ENCODE measurements at regions not wholly inside any gene's neighbourhood (a gene's known extent, or its start where the extent isn't known, plus 50 kb on each side); places are given as distances from the start of the nearest gene placed in this dataset.
A peak's percentile ranks its signal among the peaks of the same experiment; 100 is the strongest.

DNA sequence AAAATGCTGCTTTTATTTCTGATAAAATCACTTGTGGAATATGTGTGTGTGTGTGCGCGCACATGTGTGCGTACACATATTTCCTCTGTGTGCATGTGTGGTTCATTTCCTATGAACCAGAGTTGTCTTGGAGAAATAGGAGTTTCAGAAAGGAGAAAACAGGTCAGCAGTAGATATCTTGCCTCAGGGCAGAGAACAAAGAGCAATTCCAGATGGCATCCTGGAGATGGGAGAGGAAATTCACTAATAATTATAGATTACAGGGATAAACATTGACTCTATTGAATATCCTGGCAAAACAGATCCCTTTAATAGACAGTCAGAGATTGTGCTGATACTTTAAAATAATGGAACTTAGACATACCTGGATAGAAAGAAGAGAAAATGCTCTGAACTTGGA is 298.0 kb downstream of the TRIB2 start:
- DNase-seq (ENCODE audit: low read depth): no peak

DNA sequence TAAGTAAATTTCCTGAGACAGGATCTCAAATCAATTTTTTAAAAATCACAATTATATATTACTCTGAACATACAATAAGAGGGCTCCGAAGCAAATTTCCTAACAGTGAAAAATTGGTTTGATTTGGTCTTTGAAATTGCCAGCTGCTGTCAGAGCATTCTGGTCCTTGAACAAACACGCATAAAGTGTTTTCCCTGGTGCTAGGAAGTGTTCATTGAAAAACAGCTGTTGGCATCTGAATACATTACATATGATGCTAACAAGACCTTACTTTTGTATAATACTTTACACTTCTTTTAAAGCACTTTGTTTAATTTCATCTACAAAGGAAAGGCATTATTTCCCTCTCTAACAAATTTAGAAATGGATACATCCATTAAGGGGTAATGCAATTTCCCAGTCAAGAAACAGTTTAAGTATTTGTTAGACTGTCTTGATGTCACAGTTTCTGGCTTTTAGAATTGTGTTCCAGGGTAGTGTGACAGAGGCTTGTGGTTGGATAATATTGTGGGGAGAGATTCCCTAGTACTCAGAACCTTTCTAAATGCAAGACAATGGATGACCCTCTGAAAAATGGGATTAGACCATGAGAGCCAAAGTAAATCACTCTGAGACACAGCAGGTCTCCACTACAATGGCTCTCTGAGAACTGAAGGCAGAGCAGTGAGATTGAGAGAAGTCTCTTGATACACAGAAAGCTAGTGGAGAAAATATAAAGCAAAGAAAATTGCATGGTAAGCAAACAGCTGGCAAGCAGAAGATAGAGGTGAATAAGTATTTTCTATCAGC is 299.0 kb downstream of the TRIB2 start:
- DNase-seq (ENCODE audit: low read depth): no peak

DNA sequence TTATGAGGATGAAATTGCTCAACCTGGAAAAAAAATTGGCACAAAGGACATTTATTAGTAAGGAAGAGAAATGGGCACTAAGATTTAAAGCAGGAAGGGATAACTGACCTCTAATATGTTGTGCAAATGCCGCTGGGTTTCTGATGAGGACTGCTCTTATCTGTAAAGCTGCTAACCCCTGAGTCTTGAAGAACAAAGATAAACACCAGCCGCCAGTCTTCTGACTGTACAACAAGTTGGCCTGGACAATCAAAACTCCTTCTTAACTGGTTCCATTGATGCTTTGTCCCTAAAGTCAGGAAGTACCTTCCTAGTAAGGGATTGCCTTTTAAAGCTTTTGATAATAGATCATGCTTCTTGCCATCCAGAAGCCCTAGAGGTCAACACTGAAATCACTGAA is 301.8 kb downstream of the TRIB2 start:
- no peak for DNase-seq (ENCODE audit: low read depth)

DNA sequence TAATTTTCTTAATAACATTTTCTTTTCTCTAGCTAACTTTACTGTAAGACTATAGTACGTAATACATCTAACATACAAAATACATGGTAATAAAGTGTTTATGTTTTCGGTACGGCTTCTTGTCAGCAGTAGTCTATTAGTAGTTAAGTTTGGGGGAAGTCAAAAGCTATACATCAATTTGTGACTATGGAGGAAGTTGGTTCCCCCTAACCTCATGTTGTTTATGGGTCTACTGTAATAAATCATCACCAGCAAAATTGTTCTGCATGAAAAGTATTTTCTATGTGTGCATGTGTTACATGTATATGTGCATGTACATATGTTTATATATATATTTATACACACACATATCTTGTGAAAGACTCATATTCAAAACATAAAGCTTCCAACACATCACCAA is 303.0 kb downstream of the TRIB2 start:
- DNase-seq (ENCODE audit: low read depth): no peak

DNA sequence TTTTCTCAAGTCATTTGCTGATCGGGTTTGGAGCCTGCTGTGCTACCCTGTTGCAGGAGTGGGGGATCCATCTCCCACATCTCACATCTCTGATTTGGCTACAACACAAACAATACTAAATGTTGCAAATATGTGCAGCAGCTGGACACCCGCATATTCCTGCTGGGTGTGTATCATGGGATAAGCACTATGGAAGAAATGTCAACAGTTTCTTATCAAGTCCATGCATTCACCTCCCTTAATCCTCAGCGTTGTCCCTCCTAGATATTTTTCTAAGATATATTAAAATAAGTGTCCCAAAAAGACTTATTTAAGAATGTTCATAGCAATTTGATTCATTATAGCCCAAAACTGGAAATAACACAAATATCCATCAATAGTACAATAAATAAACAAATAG is 303.7 kb downstream of the TRIB2 start:
- DNase-seq (ENCODE audit: low read depth): no peak

DNA sequence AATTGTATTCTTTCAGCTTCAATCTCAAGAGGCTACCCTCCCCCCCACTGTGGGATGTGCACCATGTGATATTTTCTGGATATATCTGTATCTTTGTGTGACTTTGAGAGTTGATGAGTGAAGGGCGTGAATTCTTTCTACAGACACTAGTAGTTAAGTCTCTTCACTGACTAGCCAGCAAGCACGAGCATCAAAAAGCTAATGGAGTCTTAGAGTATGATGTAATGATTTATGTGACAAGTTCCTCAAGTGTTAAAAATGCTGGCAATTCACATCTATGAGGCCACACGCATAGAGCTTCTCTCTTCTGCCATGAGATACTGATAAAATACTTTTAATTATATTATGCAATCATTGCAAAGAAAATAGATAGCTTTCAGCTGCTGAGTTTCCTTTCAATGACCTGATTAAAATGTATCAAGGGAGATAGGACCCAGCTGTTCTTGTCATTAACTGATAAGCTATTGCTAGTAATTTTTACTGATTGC is 304.8 kb downstream of the TRIB2 start:
- no peak for DNase-seq (ENCODE audit: low read depth)

DNA sequence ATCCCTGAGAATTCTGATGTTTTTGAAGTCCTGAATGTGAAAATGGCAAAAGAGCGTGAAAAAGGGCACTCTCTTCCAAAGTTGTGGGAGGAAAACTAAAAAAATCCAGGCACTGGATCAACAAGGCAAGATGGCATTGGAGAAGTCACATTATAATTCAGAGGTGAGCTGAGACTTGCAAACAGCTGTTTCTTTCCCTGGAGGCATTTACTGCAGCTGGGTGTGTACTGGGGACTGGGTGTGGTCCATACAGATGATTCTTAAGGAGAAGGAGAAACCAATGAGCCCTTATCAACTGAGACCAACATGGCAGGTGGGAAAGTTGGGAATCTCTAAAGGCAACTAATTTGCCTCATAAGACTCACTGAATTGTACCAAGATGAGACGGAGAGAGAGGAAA is 313.9 kb downstream of the TRIB2 start:
- no peak for DNase-seq (ENCODE audit: low read depth)

DNA sequence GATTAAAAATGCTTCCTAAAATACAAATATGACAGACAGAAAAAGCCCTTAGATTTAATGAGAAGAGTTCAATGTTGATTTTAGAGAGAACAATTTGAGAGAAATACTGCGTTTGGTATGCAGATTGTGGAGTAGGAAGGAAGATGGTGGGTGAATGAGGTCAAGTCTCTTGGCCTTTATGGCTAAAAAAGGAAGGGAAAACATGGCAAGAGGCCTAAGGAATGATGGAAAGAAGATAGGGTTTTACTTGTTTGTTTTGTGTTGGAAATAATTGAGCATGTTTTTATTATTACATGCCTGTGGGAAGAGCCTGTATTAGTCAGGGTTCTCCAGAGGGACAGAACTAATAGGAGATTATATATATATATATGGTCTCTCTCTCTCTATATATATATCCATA is 318.1 kb downstream of the TRIB2 start:
- no peak for DNase-seq (ENCODE audit: low read depth)

DNA sequence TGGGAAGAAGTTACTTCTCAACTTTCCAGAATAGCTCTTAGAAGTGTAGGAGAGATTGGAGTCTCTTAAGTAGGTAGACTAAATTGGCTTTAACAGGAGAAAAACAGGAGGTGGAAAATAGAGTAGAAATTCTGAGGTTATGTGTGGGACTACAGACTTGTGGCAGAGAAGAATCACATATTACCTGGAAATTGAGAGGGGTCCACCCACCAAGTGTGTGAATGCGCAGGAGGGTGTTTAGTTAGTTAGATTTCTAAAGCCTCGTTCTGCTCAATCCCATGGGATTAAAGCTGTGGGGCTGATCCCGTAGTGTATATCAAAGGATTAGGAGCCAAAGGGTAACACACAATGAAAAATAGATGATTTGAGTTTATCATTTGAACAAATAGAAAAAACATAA is 319.1 kb downstream of the TRIB2 start:
- no peak for DNase-seq (ENCODE audit: low read depth)

DNA sequence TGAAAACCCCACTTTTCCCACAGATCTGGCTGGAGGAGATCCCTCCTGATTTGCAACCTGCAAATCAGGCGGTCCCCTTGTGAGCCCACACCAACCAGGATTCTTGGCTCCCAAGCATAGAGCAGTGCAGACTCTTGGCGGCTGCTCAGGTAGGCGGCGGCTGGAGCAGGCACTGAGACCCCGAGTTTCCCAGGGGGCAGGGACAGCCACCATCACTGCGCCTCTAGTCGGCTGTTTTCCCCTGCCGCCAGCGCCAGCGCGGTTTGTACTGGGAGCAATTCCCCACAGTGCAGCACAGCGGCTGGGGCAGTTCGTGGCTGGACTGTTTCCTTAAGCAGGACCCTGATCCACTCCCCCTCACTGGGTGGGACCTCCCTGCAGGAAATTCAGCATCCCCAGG is 323.3 kb downstream of the TRIB2 start:
- DNase-seq (ENCODE audit: low read depth): no peak

DNA sequence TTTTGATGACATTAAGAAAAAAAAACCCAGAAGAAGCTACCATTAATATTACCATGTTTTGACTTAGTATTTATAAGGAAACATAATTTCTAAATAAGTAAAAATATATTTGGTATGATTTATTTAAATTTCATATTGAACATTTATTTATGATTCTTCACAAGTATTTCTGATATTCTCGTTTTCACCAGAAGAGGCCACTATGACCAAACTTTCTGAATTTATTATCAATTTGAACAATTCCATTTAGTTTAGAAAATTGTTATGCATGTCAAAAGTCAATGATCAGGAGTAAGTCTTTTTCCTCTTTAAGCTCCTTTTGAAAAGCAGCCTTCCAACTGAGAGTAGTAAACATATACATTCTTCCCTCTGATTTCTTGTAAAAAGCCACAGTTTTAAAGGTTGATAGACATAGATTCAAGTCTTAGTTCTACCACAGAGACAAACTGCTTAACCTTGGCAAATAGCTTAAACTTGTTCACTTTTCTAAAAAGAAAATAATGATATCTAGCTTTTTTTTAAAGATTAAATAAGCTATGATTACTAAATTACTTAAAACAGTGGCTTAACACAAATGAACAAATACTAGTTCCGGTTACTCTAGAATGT is 329.9 kb downstream of the TRIB2 start:
- no peak for DNase-seq (ENCODE audit: low read depth)

DNA sequence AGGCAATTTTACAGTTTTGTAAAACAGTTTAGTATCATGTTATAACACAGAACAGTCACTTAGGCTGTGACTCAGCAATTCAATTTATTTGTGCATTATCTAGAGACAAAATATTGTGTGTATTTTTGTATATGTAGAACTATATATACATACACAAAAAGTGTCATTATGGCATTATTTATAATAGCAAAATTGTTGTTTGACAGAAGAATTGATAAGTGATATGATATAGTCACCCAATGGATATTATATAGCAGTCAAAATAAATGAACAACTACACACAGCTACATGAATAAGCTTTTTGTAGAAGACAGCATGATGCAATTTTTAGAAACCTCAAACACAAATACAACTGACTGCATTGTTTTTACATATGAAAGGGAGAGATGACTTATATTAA is 334.0 kb downstream of the TRIB2 start:
- no peak for DNase-seq (ENCODE audit: low read depth)

DNA sequence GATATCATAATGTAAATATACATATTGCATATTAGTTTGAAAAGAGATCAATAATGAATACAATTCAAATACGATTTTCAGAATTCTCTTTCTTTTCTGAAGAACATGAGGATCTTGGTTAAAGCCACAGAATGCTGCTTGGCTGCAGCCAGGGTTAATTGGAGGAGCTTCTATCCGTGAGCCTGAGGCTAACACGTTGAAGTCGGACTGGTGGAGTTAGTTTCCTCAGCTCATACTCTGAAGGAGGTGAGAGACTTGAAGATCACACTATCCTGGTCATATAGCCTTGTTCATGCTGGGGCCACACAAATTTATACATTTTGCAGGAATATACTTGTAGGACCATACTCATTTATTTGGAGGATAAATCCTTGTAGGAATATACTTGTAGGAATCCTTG is 335.8 kb downstream of the TRIB2 start:
- no peak for DNase-seq (ENCODE audit: low read depth)

DNA sequence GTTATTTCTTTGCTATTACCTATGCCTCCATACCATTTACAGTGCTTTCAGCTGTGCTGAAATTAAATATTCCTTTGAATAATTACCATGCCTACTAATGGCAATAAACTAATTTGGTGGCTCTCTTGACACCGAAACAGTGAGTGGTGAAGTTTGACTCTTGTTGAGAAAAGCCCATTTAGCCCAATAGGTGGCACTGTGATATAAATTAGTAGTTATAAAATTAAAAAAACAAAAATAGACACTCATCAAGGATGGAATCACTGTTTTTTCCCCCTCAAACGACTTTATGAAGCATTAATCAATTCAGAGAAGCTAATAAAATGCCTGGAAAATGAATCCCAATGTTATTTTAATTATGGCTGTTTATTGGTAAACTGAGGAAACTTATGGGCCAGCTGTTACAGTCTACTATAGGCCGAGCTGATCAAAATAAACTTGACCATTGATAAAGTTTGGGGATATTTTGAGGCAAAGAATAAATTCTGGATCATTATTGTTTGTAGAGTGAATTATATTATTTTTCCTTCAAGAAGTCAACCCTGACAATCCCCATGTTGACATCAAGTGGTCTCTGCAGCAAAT is 339.6 kb downstream of the TRIB2 start:
- no peak for DNase-seq (ENCODE audit: low read depth)

DNA sequence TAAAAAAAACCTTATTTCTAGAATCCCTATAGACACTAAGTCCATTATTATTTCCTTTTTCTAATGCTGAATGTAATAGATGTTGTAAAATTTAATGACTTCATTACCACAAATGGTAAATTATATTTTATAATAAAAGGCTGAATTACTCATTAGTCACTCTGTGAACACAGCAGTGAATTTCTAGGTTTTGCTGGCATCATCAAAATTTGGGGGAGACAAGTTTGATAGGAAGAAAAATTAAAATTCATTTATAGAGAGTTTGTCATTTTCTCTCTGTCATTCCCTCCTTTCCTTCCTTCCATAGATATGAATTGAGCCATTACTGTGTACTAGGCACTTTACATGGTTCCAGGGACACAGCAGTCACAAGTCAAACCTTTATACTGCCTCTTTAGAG is 340.9 kb downstream of the TRIB2 start:
- DNase-seq (ENCODE audit: low read depth): no peak

DNA sequence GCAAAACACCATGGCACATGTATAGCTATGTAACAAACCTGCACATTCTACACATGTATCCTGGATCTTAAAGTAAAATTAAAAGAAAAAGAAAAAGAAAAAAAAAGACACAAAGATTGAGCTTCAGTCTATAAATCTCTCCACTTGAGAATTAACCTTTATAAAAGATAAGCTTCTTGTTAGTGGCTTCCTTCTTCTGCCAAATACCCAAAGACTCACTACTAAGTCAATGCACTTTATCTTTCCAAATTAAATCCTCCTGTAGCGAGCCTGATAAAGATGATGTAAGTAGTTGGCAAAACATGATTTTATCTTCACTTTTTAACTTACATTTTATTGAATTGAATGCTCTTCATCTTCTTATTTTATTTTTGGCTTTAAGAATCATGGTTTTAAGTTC is 349.9 kb downstream of the TRIB2 start:
- DNase-seq (ENCODE audit: low read depth): no peak

DNA sequence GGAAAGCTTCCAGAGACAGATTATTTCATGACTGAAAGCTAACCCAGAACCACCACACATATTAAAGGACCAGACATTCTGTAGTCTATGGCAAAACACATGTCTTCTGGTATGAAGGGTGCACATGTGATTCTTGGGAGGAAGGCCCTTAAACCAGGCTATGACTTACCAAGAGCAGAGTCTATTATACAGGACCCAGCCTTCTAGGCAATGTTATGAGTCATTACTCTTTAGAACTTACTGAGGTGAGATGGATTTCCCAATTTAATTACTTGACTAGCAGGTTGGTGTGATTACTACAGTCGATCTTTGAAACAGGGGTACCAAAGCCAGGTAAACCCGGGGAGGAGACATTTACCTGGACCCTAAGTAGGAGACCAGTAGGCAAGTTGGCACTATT is 350.8 kb downstream of the TRIB2 start:
- no peak for DNase-seq (ENCODE audit: low read depth)

DNA sequence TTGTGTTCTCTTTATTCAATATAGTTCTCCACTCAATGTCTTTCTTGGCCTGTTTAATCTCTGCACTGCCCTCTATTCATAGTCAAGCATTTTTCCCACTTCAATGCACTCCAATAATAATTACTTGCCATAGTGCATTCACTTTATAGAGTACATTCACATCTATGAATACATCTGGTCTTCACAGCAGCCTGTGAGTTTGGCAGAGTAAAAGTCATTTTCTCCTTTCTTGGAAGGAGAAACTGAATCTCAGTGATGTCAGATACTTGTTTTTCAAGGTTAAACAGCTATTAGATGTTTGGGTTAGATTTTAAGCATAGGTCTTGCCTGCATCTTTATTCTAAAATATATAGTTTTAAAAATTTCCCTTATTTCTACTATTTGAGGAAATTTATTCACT is 373.2 kb downstream of the TRIB2 start:
- DNase-seq (ENCODE audit: low read depth): no peak

DNA sequence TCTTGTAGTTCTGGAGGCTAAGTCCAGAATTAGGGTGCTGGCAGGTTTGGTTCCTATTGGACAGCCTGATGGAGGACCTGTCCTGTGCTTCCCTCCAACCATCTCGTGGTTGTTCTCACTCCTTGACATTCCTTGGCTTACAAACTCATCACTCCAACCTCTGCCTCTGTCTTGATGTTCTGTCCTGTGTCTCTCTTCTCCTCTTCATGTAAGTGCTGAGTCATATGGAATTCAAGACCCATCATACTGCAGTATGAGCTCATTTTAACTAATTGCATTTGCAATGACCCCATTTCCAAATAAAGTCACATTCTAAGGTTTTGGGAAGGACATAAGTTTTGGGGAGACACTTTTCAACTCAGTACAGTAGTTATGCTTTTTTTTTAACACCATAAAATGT is 374.7 kb downstream of the TRIB2 start:
- peak; percentile 4 for DNase-seq (ENCODE audit: low read depth)

DNA sequence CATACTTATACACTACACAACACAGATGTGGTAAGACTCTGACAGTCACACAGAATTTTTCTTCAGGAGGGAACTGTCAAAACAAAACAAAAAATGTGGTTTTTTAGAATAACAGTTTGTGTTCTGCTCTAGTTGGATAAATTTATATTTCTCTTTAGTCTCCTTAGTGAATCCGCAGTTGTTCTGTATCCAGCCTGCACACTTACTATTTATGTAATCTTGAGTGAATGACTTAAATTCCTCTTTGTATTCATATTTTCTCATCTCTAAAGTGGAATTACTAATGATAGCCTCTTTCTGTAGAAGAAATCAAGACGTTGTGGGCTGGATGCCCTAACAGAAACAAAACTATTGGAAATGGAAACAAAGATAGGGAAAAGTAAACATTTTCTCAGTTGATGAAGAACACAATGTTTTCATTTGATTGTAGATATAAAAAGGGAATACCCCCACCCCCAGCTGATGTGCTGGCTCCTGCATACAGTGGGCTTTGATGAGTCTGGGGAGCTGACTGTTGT is 375.2 kb downstream of the TRIB2 start:
- no peak for DNase-seq (ENCODE audit: low read depth)

DNA sequence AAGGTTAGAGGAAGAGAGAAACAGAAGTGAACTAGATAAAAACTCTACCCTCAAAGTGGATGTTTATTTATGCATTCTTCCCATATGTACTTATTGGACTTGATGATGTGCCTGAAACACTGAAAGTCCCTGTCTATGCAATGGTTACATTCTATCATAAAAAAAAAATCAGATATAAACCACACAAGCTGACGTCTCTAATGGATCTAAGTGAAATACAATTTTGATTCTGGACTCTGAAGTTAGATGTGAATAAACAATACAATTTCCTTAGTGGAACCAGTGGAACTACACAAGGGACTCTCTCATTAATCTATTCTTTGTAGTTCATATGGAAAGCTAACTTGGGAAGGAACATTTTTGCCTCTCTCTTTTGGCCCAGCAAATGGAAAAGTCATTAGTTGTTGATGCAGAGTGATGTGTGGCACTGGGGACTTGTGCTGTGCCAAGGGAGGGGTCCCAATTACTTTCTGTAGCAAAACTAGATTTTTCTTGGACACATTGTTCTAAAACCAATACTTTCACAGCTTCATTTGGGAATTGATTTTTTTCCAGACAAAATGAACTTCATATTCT is 376.8 kb downstream of the TRIB2 start:
- DNase-seq (ENCODE audit: low read depth): no peak

DNA sequence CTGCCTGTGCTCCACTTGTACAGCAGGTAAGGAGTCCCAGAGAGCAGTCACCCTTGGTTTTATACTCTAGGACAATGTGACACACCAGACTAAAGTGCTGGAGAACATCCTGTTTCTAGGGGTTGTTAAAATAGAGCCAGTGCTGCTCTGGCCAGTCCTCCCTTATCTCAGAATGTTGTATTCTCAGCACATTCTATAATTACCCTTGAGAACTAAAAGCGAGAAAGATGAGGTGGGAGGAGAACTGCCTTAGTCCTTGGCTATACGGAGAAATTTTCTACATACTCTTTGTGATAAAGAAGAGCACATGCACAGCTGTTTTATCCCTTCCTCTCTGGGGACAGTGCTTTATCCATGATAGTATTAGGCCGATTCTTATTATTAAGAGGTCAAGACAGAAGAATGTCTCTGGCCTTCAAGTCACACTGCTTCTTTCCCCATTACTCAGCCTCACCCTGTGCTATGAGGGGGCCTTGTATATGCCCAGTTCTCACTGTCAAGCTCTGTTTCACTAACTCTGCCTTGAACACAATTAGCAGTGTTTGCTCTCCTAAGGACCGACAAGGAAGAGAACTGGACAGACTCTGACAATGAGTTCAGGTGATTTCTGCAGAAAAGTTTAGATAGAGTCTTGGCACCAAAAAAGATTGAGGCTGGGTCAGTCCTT is 385.8 kb downstream of the TRIB2 start:
- no peak for DNase-seq (ENCODE audit: low read depth)

Measured in stromal cell of bone marrow (primary cell).